H1 (cell line): ENCODE measurements at regions not wholly inside any gene's neighbourhood (a gene's known extent, or its start where the extent isn't known, plus 50 kb on each side); places are given as distances from the start of the nearest gene placed in this dataset.

Experiments
- CTCF ChIA-PET: fragments of 300-600 bp; sonication (Branson Sonifier 250); formaldehyde crosslinking; loops from one replicate; lab custom pipeline; 2021; ENCODE audit not compliant: partially characterized antibody; lab: Charles Lee
- POLR2A ChIA-PET: fragments of 300-600 bp; sonication (Branson Sonifier 250); formaldehyde crosslinking; loops from one replicate; lab custom pipeline; 2021; ENCODE audit warnings: inconsistent platforms; ENCODE audit not compliant: partially characterized antibody; lab: Charles Lee
- DNase-seq, 2 experiments: peaks; one replicate each; pipeline versions ENCODE4 v3.0.0 to v3.0.0-alpha.2; 2010 to 2022; ENCODE audit warnings: low spot score in 2 of 2, low read depth in 1 of 2, mixed read lengths in 1 of 2
- FAIRE-seq: peaks from 2 replicates; lab custom pipeline; 2011; peaks lifted over from hg19 to GRCh38; lab: Jason Lieb, UNC
- H2AFZ ChIP-seq: 2 replicates; pipeline ENCODE4 v1.8.1; 2012; ENCODE audit warnings: low read length, inconsistent platforms
- H2AK5ac ChIP-seq: 2 replicates; pipeline ENCODE4 v1.6.1; 2013; ENCODE audit warnings: low read depth, low read length
- H2BK120ac ChIP-seq: replicated peaks from 2 replicates; pipeline ENCODE3; 2013; ENCODE audit warnings: low read depth, low read length, inconsistent platforms
- H2BK12ac ChIP-seq: 2 replicates; pipeline ENCODE4 v1.6.1; 2013; ENCODE audit warnings: low read depth, low read length
- H2BK15ac ChIP-seq: 2 replicates; pipeline ENCODE4 v1.6.1; 2013; ENCODE audit warnings: low read length
- H2BK20ac ChIP-seq: 2 replicates; pipeline ENCODE4 v1.6.1; 2013; ENCODE audit warnings: low read length
- H2BK5ac ChIP-seq: 2 replicates; pipeline ENCODE4 v1.6.1; 2013; ENCODE audit warnings: low read depth, low read length
- H3K14ac ChIP-seq: 2 replicates; pipeline ENCODE4 v1.6.1; 2013; ENCODE audit warnings: inconsistent platforms; ENCODE audit not compliant: insufficient read length
- H3K18ac ChIP-seq: 2 replicates; pipeline ENCODE4 v1.6.1; 2013; ENCODE audit warnings: low read length; ENCODE audit errors: extremely low read depth
- H3K23ac ChIP-seq: 2 replicates; pipeline ENCODE4 v1.6.1; 2013; ENCODE audit warnings: inconsistent platforms; ENCODE audit not compliant: insufficient read length
- H3K23me2 ChIP-seq: 2 replicates; pipeline ENCODE4 v1.6.1; 2013; ENCODE audit warnings: low read depth, low read length
- H3K27ac ChIP-seq: 2 replicates; pipeline ENCODE4 v1.6.1; 2011; ENCODE audit warnings: low read depth, low read length, inconsistent platforms
- H3K27me3 ChIP-seq, 4 experiments: replicated peaks in 1 of 4; 1 replicate in 1 of 4; 2 replicates in 3 of 4; pipeline versions ENCODE4 v1.6.1 to v1.8.1; 2011 to 2013; ENCODE audit warnings: low read length in 3 of 4, mild to moderate bottlenecking in 3 of 4, inconsistent platforms in 2 of 4, mixed read lengths in 2 of 4, moderate library complexity in 1 of 4; ENCODE audit not compliant: control insufficient read depth in 3 of 4, insufficient read depth in 3 of 4; ENCODE audit errors: extremely low read depth in 1 of 4
- H3K36me3 ChIP-seq, 4 experiments: 2 replicates each; pipeline versions ENCODE4 v1.6.1 to v1.8.1; 2011 to 2013; ENCODE audit warnings: mild to moderate bottlenecking in 4 of 4, low read length in 3 of 4, moderate library complexity in 2 of 4, control low read depth in 1 of 4, inconsistent platforms in 1 of 4; ENCODE audit not compliant: insufficient read depth in 4 of 4, control insufficient read depth in 2 of 4
- H3K4ac ChIP-seq: replicated peaks from 2 replicates; pipeline ENCODE3; 2013; ENCODE audit warnings: low read length, low read depth, mixed read lengths, inconsistent platforms; ENCODE audit not compliant: insufficient read length
- H3K4me1 ChIP-seq, 4 experiments: replicated peaks in 1 of 4; 1 replicate in 1 of 4; 2 replicates in 3 of 4; pipeline versions ENCODE4 v1.6.1 to v1.8.1; 2011 to 2013; ENCODE audit warnings: low read length in 3 of 4, inconsistent platforms in 2 of 4, mixed read lengths in 1 of 4; ENCODE audit not compliant: insufficient read depth in 4 of 4, control insufficient read depth in 3 of 4
- H3K4me2 ChIP-seq, 2 experiments: 2 replicates each; pipeline versions ENCODE4 v1.6.1 to v1.8.1; 2011 to 2013; ENCODE audit warnings: low read depth in 2 of 2, low read length in 2 of 2, control low read depth in 1 of 2, inconsistent platforms in 1 of 2, mild to moderate bottlenecking in 1 of 2; ENCODE audit not compliant: insufficient read depth in 1 of 2
- H3K4me3 ChIP-seq, 4 experiments: fragments of 200-600, 300-600 bp in 1 of 4; sonication (generic), shearing (Covaris generic), sonication (Bioruptor Twin) in 1 of 4; 2 replicates each; pipeline versions ENCODE4 v1.5.1 to v1.8.1; 2011 to 2016; ENCODE audit warnings: low read length in 4 of 4, low read depth in 3 of 4, control low read depth in 2 of 4, inconsistent platforms in 2 of 4, mild to moderate bottlenecking in 2 of 4, mixed read lengths in 1 of 4, moderate library complexity in 1 of 4; ENCODE audit not compliant: insufficient read depth in 2 of 4; ENCODE audit errors: extremely low read depth in 1 of 4
- H3K56ac ChIP-seq: replicated peaks from 2 replicates; pipeline ENCODE3; 2013; ENCODE audit warnings: low read depth, mild to moderate bottlenecking, mixed read lengths, low read length, inconsistent platforms; ENCODE audit not compliant: insufficient read length
- H3K79me1 ChIP-seq: 2 replicates; pipeline ENCODE4 v1.6.1; 2013; ENCODE audit warnings: low read depth, low read length, control low read depth
- H3K79me2 ChIP-seq, 2 experiments: 2 replicates each; pipeline versions ENCODE4 v1.6.1 to v1.8.1; 2012 to 2013; ENCODE audit warnings: low read length in 2 of 2, mild to moderate bottlenecking in 2 of 2, inconsistent platforms in 1 of 2; ENCODE audit not compliant: insufficient read depth in 2 of 2, control insufficient read depth in 1 of 2
- H3K9ac ChIP-seq, 4 experiments: replicated peaks in 1 of 4; 1 replicate in 1 of 4; 2 replicates in 3 of 4; pipeline versions ENCODE4 v1.6.1 to v1.8.1; 2011 to 2013; ENCODE audit warnings: low read depth in 3 of 4, low read length in 3 of 4, control low read depth in 2 of 4, mild to moderate bottlenecking in 2 of 4, moderate library complexity in 2 of 4, inconsistent platforms in 1 of 4; ENCODE audit errors: extremely low read depth in 1 of 4
- H3K9me3 ChIP-seq, 2 experiments: 2 replicates each; pipeline versions ENCODE4 v1.6.1 to v1.8.1; 2012 to 2013; ENCODE audit warnings: mild to moderate bottlenecking in 2 of 2, moderate library complexity in 2 of 2, control low read depth in 1 of 2, inconsistent platforms in 1 of 2, low read depth in 1 of 2, low read length in 1 of 2, mixed read lengths in 1 of 2; ENCODE audit not compliant: insufficient read depth in 2 of 2
- H4K20me1 ChIP-seq, 2 experiments: replicated peaks in 1 of 2; 2 replicates each; pipeline versions ENCODE3 to v1.8.1; 2011 to 2013; ENCODE audit warnings: inconsistent platforms in 2 of 2, low read length in 2 of 2, mild to moderate bottlenecking in 1 of 2; ENCODE audit not compliant: insufficient read depth in 2 of 2, control insufficient read depth in 1 of 2
- H4K5ac ChIP-seq: 2 replicates; pipeline ENCODE4 v1.6.1; 2013; ENCODE audit warnings: low read length, low read depth, mixed read lengths, inconsistent platforms; ENCODE audit not compliant: insufficient read length
- H4K8ac ChIP-seq: 2 replicates; pipeline ENCODE4 v1.8.0; 2013; ENCODE audit warnings: mild to moderate bottlenecking, moderate library complexity, low read length, inconsistent platforms; ENCODE audit not compliant: insufficient read depth; ENCODE audit errors: extremely low read depth
- H4K91ac ChIP-seq: replicated peaks from 2 replicates; pipeline ENCODE3; 2013; ENCODE audit warnings: low read length, mixed read lengths, inconsistent platforms; ENCODE audit not compliant: insufficient read length
- ASH2L ChIP-seq: fragments of 200-600, 300-600 bp; sonication (generic); IDR thresholded peaks from one replicate; pipeline ENCODE4 v1.7.1; 2017; ENCODE audit warnings: low read length
- BCL11A ChIP-seq, 2 experiments: IDR thresholded peaks; one replicate each; pipeline ENCODE4 v1.6.1; 2011; ENCODE audit warnings: low read depth in 2 of 2, low read length in 2 of 2, mild to moderate bottlenecking in 2 of 2
- CTCF ChIP-seq, 3 experiments: IDR thresholded peaks; 1 replicate in 2 of 3; 2 replicates in 1 of 3; pipeline versions ENCODE4 v1.5.1 to v1.6.1; 2011; ENCODE audit warnings: low read length in 3 of 3, mild to moderate bottlenecking in 3 of 3, inconsistent platforms in 2 of 3, low read depth in 1 of 3, moderate library complexity in 1 of 3; ENCODE audit not compliant: insufficient read depth in 1 of 3; ENCODE audit errors: control extremely low read depth in 1 of 3
- EGR1 ChIP-seq: IDR thresholded peaks from 2 replicates; pipeline ENCODE4 v1.6.1; 2011; ENCODE audit warnings: low read depth, low read length, borderline replicate concordance
- KDM1A ChIP-seq: fragments of 200-600, 300-600 bp; sonication (generic); IDR thresholded peaks from 2 replicates; pipeline ENCODE4 v1.7.1; 2016; ENCODE audit warnings: mild to moderate bottlenecking, low read length, borderline replicate concordance
- POU5F1 ChIP-seq: IDR thresholded peaks from 2 replicates; pipeline ENCODE4 v1.6.1; 2011; ENCODE audit warnings: low read depth, mild to moderate bottlenecking, low read length, moderate library complexity
- RNF2 ChIP-seq: fragments of 200-900, 300-1000 bp; sonication (generic); IDR thresholded peaks from 2 replicates; pipeline ENCODE4 v1.7.1; 2016; ENCODE audit warnings: borderline replicate concordance, low read depth, mild to moderate bottlenecking, antibody characterized with exemption, low read length; ENCODE audit not compliant: poor library complexity, severe bottlenecking; ENCODE audit errors: missing control alignments
- TAF1 ChIP-seq: IDR thresholded peaks from 2 replicates; pipeline ENCODE4 v1.6.1; 2011; ENCODE audit warnings: mild to moderate bottlenecking, low read depth, low read length
- TBP ChIP-seq: IDR thresholded peaks from 2 replicates; pipeline ENCODE4 v1.6.1; 2011; ENCODE audit warnings: low read depth, low read length, improper control_type of control experiment
- TEAD4 ChIP-seq: IDR thresholded peaks from 2 replicates; pipeline ENCODE4 v1.6.1; 2012; ENCODE audit warnings: low read depth, low read length, inconsistent platforms, mixed read lengths
- YY1 ChIP-seq: IDR thresholded peaks from 2 replicates; pipeline ENCODE4 v1.6.1; 2011; ENCODE audit warnings: low read depth, mild to moderate bottlenecking, low read length
- WGBS, 2 experiments: shearing (Covaris generic) in 1 of 2; methylation state at CpG; one replicate each; pipeline versions ENCODE4 v1.1.6 to v1.1.7; 2013 to 2015; ENCODE audit warnings: low lambda C conversion rate in 2 of 2, mixed read lengths in 2 of 2, inconsistent platforms in 1 of 2, low coverage in 1 of 2, missing lambda C conversion rate in 1 of 2; ENCODE audit not compliant: insufficient replicate concordance in 2 of 2, insufficient coverage in 1 of 2, insufficient read length in 1 of 2; ENCODE audit errors: extremely low coverage in 1 of 2, missing lambda C conversion rate in 1 of 2; 5-methylcytosine and 5-hydroxymethylcytosine counted together

- Histone ChIP-seq H3K4me3 (no peak overlapping the region), H2AFZ (no peak overlapping the region), H2BK120ac (no peak overlapping the region), H4K20me1 (no peaks in the 10 kb centered on the region), H3K27me3 (no peaks in the 10 kb centered on the region), H3K36me3 (no peaks in the 10 kb centered on the region), H3K14ac (no peak overlapping the region), H4K8ac (no peak overlapping the region), H3K4ac (no peak overlapping the region), H2BK12ac (no peak overlapping the region), H3K79me2 (no peaks in the 10 kb centered on the region), H3K27ac (no peak overlapping the region), H2AK5ac (no peak overlapping the region), H3K4me1 (no peaks in the 10 kb centered on the region), H3K4me2 (no peak overlapping the region), H2BK20ac (no peak overlapping the region), H3K23ac (no peak overlapping the region), H3K23me2 (no peaks in the 10 kb centered on the region), H2BK15ac (no peak overlapping the region), H2BK5ac (no peak overlapping the region), H3K56ac (no peak overlapping the region), H3K9ac (no peak overlapping the region), H3K9me3 (no peaks in the 10 kb centered on the region), H3K79me1 (no peaks in the 10 kb centered on the region), H4K91ac (no peak overlapping the region), H4K5ac (no peak overlapping the region), H3K18ac (no peak overlapping the region)
- FAIRE-seq: no peak
- ChIA-PET CTCF (interaction anchor here (1.8 kb wide), 1 partner anchor 11 kb away, joined by 4 read pairs; no protein-coding TSS in a partner anchor), POLR2A (no interaction called here)
- WGBS, 2 experiments: 100% methylated on average over 3 of the region's 3 CpGs; no CpG with 5 or more reads in 1 of the 2 experiments
- no peak for DNase-seq
- TF ChIP-seq TAF1: no peak
- TF ChIP-seq RNF2: no peak
- TF ChIP-seq EGR1: no peak
- no peak for TF ChIP-seq BCL11A (IDR thresholded peaks at IDR 0.05; ENCODE audit: low read depth in 2 of 2, low read length in 2 of 2)
- TF ChIP-seq ASH2L: no peak
- no peak for TF ChIP-seq POU5F1
- TF ChIP-seq TBP: no peak
- TF ChIP-seq TEAD4: no peak
- TF ChIP-seq KDM1A: no peak
- no peak for TF ChIP-seq CTCF (IDR thresholded peaks at IDR 0.05; ENCODE audit: control extremely low read depth in 1 of 3, insufficient read depth in 1 of 3, low read depth in 1 of 3, low read length in 3 of 3)
- TF ChIP-seq YY1: no peak
Observed at GRCh38 chr1:69215883-69216282, 351.8 kb upstream of the LRRC7 start.
